ENCODE measurements at regions not wholly inside any gene's neighbourhood (a gene's known extent, or its start where the extent isn't known, plus 50 kb on each side); places are given as distances from the start of the nearest gene placed in this dataset.

DNA sequence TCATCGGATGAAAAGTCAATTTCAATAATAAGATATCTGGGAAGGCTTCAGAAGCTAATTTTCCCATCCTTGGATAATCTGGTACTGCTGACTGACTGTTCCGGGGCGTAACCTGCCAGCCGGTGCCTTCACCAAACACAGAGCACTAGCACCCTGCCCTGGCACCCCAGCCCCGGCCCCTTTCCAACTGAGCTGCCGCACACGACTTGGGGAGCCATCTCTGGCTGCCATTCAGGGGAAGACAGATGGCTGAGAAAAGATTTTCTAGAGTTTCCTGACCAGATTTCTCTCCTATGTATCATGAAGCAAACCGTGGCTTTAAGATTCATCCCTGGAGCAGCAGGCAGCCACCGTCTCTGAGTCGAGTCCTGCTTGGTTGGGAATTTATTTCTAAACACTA is 96.0 kb upstream of the SYT6 start:
- no peak overlapping the region for H3K4ac ChIP-seq (ENCODE audit: low read depth, low read length)
- H3K27me3 ChIP-seq (ENCODE audit: control insufficient read depth, insufficient read depth, low read length) = no peaks in the 10 kb centered on the region; the same call in none of the 2 replicates
- H3K23ac ChIP-seq (ENCODE audit: low read depth, low read length) = no peak overlapping the region
- no peak overlapping the region for H2BK20ac ChIP-seq (ENCODE audit: low read depth, low read length)
- H3K79me1 ChIP-seq (ENCODE audit: low read depth in 1 of 2, low read length in 2 of 2) = no peaks in the 10 kb centered on the region
- BruUV-seq (replicated peaks) = no TSS peak
- dilution Hi-C loops (cut with HindIII; ENCODE audit: low sequenced_read_pairs, unreplicated experiment) = no loop called here
- H3K4me1 ChIP-seq (ENCODE audit: control insufficient read depth, insufficient read depth, low read length) = no peaks in the 10 kb centered on the region
- CTCF ChIA-PET = no interaction called here
- H3K9me1 ChIP-seq (ENCODE audit: insufficient read depth, low read length) = no peaks in the 10 kb centered on the region
- no peak overlapping the region for H3K4me2 ChIP-seq (ENCODE audit: low read depth, low read length)
- no peak overlapping the region for H2BK120ac ChIP-seq (ENCODE audit: low read depth, low read length)
- H4K20me1 ChIP-seq (ENCODE audit: insufficient read depth, low read length) = no peaks in the 10 kb centered on the region
- H2AK9ac ChIP-seq (replicated peaks; ENCODE audit: low read depth, low read length, poor library complexity) = no peak overlapping the region
- no peak overlapping the region for H3K9ac ChIP-seq (ENCODE audit: low read depth, low read length)
- no peaks in the 10 kb centered on the region for H3K36me3 ChIP-seq (ENCODE audit: control insufficient read depth, insufficient read depth, low read length)
- H2BK15ac ChIP-seq (ENCODE audit: low read depth, low read length) = no peak overlapping the region
- H3K56ac ChIP-seq (ENCODE audit: extremely low read depth, insufficient read depth, low read length) = no peak overlapping the region
- ATAC-seq (ENCODE audit: low read depth) = no peak
- H3K14ac ChIP-seq (replicated peaks; ENCODE audit: low read depth, low read length) = no peak overlapping the region
- POLR2A ChIA-PET (ENCODE audit: unreplicated experiment) = no interaction called here
- H3K4me3 ChIP-seq (ENCODE audit: insufficient read depth, low read depth, low read length) = no peak overlapping the region
- H4K8ac ChIP-seq (ENCODE audit: low read depth in 2 of 2, low read length in 2 of 2) = no peak overlapping the region
- H2AFZ ChIP-seq (replicated peaks; ENCODE audit: low read length, poor library complexity) = no peak overlapping the region
- H2BK5ac ChIP-seq (ENCODE audit: low read depth, low read length, poor library complexity, severe bottlenecking) = no peak overlapping the region
- in situ Hi-C loops (cut with MboI; ENCODE audit: low sequenced_read_pairs) = no loop called here
- H3K27ac ChIP-seq (ENCODE audit: insufficient read depth, low read length) = no peak overlapping the region
- H4K5ac ChIP-seq (ENCODE audit: low read depth, low read length) = no peak overlapping the region
- H3K18ac ChIP-seq (ENCODE audit: low read depth, low read length) = no peak overlapping the region
- TF ChIP-seq RCOR1 (IDR thresholded peaks at IDR 0.05; ENCODE audit: insufficient replicate concordance, low read length) (no peak), SMC3 (IDR thresholded peaks at IDR 0.05; ENCODE audit: low read depth, low read length) (no peak), MAFK (IDR thresholded peaks at IDR 0.05; ENCODE audit: low read depth, low read length) (no peak), MAZ (IDR thresholded peaks at IDR 0.05; ENCODE audit: borderline replicate concordance, low read depth, low read length) (no peak), CHD1 (IDR thresholded peaks at IDR 0.05; ENCODE audit: low read depth, low read length) (no peak), CEBPB (IDR thresholded peaks at IDR 0.05; ENCODE audit: low read depth, low read length) (no peak), RFX5 (IDR thresholded peaks at IDR 0.05; ENCODE audit: low read depth, low read length) (no peak), BHLHE40 (IDR thresholded peaks at IDR 0.05; ENCODE audit: low read depth, low read length) (no peak), RAD21 (IDR thresholded peaks at IDR 0.05; ENCODE audit: low read length) (no peak), NFE2L2 (IDR thresholded peaks at IDR 0.05; ENCODE audit: low read depth, low read length) (no peak), POLR2A (IDR thresholded peaks at IDR 0.05; ENCODE audit: low read depth, low read length) (no peak)
- TF ChIP-seq, protein P1, sequence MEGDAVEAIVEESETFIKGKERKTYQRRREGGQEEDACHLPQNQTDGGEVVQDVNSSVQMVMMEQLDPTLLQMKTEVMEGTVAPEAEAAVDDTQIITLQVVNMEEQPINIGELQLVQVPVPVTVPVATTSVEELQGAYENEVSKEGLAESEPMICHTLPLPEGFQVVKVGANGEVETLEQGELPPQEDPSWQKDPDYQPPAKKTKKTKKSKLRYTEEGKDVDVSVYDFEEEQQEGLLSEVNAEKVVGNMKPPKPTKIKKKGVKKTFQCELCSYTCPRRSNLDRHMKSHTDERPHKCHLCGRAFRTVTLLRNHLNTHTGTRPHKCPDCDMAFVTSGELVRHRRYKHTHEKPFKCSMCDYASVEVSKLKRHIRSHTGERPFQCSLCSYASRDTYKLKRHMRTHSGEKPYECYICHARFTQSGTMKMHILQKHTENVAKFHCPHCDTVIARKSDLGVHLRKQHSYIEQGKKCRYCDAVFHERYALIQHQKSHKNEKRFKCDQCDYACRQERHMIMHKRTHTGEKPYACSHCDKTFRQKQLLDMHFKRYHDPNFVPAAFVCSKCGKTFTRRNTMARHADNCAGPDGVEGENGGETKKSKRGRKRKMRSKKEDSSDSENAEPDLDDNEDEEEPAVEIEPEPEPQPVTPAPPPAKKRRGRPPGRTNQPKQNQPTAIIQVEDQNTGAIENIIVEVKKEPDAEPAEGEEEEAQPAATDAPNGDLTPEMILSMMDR (conservative IDR thresholded peaks at IDR 0.05; ENCODE audit: low read depth, low read length) = no peak
- TF ChIP-seq, protein P2, sequence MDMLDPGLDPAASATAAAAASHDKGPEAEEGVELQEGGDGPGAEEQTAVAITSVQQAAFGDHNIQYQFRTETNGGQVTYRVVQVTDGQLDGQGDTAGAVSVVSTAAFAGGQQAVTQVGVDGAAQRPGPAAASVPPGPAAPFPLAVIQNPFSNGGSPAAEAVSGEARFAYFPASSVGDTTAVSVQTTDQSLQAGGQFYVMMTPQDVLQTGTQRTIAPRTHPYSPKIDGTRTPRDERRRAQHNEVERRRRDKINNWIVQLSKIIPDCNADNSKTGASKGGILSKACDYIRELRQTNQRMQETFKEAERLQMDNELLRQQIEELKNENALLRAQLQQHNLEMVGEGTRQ (IDR thresholded peaks at IDR 0.05; ENCODE audit: low read depth, low read length) = no peak
- TF ChIP-seq, protein P3, sequence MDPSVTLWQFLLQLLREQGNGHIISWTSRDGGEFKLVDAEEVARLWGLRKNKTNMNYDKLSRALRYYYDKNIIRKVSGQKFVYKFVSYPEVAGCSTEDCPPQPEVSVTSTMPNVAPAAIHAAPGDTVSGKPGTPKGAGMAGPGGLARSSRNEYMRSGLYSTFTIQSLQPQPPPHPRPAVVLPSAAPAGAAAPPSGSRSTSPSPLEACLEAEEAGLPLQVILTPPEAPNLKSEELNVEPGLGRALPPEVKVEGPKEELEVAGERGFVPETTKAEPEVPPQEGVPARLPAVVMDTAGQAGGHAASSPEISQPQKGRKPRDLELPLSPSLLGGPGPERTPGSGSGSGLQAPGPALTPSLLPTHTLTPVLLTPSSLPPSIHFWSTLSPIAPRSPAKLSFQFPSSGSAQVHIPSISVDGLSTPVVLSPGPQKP (IDR thresholded peaks at IDR 0.05; ENCODE audit: borderline replicate concordance, low read depth, low read length) = no peak
- WGBS, 2 experiments (ENCODE audit: extremely low coverage in 2 of 2, insufficient read length in 1 of 2) = no CpG with 5 or more reads among the region's 10 CpGs
- H4K91ac ChIP-seq (ENCODE audit: insufficient read depth, low read depth, low read length) = no peak overlapping the region
- H2AK5ac ChIP-seq (ENCODE audit: low read depth, low read length) = no peak overlapping the region
- no peaks in the 10 kb centered on the region for H3K9me3 ChIP-seq (ENCODE audit: control insufficient read depth, insufficient read depth, low read length)
- no peak for DNase-seq
- intact Hi-C loops (cut with micrococcal nuclease) = loop anchor here (2.0 kb wide), 1 partner anchor 43 kb away; no protein-coding TSS in a partner anchor

Data from IMR-90 (cell line).